Stimulated activated CD4-positive, alpha-beta T cell treated with anti-CD3 and anti-CD28 coated beads, Interleukin-1b, Interleukin-23, amount 100 ng/mL, for 24 hours (primary cell): ENCODE measurements at regions not wholly inside any gene's neighbourhood (a gene's known extent, or its start where the extent isn't known, plus 50 kb on each side); places are given as distances from the start of the nearest gene placed in this dataset.

Experiments
- DNase-seq, 4 experiments: peaks; one replicate each; pipeline ENCODE4 v3.0.0-alpha.2; 2020; ENCODE audit warnings: low read depth in 4 of 4, low spot score in 1 of 4

DNA sequence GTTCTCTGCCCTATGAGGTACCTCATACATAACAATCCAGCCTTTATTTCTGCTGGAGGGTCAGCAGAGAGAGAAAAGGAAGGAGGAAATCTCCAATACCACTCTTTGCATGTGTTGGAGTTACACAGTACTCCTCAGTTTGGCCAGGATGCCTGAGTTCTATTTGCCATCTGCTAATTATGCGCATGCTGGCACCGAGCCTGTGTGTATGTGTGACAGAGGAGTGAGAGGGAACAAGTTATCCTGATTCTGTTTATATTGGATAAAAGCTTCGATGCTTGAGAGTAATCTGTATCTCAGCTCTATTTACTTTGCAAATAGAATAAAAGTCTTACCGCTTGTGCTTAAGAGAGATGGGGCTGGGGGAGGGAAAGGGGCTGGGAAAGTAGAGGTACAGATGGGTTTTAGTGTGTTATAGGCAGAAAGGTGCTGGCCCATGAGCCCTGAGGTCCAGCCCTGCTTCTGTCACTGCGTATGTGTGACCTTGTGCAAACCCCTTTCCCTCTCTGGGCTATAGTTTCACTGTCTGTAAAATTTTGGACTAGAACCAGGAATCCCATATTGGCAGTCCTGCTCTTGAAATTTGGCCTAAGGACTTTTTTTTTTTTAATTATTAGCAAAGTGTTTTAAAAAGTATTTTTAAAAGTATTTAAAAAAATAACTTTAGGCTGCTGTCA is 54.5 kb upstream of the PLXNA2 start:
- no peak for DNase-seq

DNA sequence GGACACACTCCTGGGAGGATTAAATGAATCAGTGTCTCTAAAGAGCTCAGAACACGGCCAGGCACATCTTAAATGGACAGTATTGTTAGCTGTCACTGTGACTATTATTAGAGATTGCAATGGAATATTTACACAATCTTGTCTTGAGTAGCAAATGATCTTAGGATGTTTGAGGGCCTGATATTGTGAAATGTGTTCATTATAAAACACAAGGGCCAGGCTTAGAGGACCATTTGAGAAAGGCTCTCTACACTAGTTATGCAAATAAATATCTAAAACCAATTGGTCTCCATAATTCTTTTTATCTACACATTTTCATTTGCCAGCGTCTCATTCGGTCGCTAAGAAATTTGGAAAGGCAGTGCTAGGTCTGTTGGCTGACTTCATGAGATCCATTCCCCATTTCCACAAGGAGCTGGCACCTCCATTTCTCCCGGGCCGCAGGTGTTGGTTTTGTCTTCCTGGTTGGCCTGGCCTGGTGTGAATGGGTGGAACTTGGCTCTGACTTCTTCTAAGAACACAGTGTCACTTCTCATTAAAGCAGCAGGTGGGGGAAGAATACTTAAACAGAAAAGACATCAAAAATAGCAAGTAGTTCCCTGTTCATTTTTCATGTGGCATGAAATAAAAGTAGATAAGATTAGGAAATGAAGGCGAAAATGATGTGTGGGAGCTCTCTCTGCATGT is 56.0 kb upstream of the PLXNA2 start:
- DNase-seq: no peak

DNA sequence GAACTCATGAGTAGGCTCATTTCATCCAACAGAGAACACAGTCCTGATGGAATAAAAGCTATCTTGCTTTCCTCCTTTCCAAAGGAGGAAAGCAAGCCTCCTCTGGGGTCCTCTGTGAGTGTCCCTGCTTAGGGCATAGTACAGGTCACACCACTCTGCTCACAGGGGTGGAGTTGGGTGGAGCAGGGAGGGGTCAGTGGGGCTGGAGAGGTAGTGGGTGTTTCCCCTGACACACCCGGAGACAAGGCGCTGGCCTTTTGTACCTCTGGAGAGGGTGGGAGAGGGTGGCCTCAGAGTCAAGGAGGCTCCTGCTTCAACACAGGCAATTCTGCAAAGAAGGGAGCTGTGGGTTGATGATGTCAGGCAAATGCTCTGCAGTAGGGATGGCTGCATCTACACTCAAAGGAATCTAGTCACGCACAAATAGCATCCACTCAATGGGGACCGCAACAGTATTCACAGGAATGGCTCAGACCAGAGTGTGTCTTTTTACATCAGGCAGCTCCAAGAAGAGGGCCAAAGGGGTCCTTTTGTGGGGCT is 58.6 kb upstream of the PLXNA2 start:
- DNase-seq: no peak

DNA sequence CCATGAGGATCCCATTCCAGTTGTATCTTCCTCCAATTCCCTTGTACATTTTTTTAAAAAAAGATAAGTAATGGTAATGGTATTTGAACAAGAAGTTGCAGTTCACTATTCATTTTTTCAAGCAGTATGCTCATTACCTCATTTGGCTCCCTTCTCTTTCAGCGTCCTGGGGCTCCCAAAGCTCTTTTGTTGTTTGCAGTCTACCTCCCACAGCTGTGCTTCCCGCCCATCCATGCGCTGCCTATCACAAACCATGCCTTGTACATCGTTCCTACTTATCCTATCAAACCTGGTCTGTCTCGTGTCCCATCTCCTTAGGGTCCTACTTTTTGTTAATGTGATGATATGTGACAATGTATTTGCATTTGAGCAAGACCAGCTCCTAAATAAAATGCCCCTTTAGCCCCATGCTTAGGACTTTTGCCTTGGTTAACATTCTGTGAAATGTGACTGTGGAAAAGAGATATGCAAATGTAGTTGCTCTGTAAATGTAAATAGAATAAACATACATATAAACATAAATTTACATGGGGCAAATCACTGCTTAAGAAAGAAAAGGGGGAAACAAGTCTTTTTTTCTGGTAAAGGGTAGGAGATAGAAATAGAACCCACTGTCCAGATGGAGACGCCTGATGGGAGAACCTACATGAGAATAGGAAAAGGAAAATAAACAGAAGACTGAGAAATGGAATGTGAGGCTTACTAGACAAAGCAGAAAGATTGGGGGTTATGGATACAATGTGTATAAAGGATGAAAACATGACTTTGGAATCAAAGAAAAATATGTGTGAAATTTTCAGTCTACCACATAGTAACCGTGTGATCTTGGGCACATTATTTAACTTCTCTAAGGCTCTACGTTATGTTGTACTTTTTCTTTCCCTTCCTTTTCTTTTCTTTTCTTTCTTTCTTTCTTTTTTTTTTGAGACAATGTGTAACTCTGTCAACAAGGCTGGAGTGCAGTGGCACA is 59.8 kb upstream of the PLXNA2 start:
- DNase-seq: no peak

DNA sequence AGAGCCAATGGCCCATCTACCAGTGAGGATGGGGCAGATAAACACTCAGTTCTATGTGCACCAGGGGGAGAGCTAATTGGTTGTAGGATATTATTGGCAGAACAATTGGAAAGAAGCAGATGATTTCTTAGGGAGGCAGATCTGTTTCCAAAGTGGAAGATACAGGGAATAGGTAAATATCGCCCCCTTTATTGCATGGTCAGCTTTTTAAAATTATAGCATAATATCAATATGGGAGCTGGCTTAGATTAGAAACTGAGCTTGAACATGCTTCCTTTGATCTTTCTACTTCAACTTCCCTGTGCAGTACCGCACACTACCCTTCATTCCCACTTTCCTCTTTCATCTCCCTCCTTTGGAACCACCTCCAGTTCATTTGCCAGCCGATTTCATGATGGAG is 64.0 kb upstream of the PLXNA2 start:
- DNase-seq: no peak

DNA sequence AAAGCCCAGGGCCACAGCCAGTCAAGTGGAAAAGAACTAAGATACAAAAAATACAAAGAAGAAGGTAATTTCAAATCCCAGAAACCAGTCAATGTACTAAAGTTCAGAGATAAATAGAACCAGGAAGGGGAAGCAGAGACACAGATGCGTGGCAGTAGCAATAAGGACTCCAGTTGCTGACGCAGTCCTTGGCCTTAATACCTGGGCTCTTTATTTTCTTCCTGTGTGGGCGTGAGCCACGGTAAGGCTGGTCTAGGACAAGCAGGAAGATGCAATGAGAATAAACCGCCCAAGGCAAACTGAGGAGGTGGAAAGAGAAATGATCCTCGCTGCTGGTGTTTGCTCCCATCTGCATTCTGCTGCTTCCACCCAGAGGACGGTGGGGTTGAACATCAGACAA is 65.6 kb upstream of the PLXNA2 start:
- DNase-seq: no peak

DNA sequence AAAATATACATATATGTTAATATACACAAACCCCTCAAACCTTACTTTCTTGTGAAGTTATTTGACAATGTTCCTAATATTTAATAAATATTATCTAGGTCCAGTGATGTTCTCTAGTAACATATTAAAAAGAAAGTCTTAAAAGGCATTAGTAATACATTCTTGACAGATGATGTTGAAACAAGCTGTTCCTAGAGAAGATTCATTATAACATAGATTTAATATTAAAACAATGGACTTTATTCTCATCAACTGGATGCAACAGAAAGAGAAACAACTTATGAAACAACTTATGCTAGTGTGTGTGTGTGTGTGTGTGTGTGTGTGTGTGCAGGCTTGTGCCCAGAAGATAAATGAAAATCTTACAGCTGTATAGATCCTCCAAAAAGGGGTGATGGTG is 68.5 kb upstream of the PLXNA2 start:
- no peak for DNase-seq

DNA sequence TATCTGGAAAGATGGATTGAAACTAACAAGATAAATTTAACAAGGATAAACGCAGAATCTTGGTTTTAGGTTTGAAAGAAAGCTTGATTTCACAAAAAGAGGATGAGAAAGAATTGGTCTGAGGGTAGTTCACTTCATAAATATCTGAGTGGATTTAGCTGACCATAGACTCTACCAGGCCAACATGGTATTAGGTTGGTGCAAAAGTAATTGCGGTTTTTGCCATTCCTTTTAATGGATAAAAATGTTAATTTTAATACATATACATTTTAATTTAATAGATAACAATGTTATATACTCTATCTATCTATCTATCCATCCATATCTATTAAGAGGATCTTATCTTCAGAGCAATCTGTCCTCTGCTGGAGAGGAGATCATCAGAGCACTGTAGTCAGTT is 70.2 kb upstream of the PLXNA2 start:
- DNase-seq: no peak

DNA sequence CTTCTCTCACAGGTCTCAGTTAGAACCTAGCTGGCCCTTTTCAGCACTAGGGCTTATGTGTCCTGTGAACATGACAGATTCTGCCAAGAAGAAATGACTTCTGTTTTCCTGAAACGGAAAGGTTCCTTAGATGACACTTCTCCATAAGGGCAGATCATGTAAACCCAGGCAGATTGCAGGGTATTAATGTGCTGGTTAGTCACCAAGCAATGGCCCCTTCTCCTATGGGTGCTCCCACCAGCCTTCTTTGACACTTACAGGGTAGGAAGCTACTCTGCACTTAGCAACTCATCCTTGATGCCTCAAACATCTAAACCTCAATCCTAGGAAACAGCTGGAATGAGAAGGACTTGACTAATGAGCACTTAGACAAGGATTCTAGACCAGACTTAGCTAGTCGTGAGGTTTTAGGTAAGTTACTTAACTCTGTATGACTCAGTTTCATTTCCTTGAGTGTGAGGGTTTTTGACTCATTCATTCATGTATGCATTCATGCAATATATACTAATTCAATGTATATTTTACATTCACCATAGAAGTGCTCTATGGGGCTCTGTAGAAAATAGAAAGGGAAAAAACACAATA is 74.1 kb upstream of the PLXNA2 start:
- DNase-seq: no peak

DNA sequence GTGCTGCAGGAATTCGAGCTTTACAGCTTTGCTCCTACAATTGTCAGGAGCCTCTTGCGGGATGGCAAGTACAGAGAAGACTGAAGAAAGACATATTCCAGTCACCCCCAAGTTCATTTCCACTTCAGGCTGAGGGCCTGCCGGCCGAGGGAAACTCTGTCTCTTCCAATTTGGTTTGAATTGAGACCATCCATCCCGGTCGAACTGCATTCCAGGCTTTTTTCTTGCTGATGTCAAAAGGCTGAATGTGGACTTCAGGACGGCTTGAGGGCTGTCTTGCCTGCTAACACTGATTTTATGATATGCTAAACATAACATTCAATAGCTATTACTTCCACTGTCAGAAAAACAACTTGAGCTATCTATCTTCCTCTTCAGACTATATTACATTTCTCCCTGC is 79.8 kb upstream of the PLXNA2 start:
- DNase-seq: no peak

DNA sequence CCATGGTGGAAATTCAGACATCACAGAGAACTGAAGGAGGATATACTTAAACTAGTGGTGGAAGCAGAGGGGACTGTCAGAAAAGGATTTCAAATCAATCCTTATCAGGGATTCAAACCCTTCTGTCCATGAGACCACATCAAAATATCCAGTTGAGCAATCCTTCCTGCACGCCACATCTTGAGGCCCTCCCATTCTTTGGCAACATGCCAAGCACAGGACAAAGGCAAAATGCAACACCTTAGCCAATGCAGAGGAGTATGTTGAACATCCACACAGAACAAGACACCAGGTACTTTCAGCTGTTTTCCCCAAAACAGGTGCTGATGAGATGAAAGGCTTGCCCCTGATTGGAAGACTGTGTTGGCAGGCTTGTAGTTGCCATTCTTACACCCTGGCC is 81.8 kb upstream of the PLXNA2 start:
- no peak for DNase-seq

DNA sequence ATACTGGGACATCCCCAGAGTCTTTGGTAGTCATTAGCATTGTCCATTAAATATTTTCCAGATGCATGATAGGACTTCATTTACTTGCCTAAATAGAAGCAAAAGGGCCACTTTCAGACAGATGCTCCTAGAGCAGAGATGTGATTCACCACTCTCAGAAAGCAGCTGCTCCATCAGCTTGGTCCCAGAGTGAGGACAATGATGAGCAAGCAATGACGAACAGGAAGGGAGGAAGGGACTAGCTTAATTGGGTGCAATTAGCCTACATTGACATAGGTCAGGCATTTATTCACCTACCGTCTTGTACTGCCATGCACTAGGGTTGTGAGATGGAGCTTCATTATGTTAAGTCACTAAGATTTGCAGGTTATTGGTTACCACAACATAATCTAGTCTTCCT is 85.1 kb upstream of the PLXNA2 start:
- DNase-seq: no peak

DNA sequence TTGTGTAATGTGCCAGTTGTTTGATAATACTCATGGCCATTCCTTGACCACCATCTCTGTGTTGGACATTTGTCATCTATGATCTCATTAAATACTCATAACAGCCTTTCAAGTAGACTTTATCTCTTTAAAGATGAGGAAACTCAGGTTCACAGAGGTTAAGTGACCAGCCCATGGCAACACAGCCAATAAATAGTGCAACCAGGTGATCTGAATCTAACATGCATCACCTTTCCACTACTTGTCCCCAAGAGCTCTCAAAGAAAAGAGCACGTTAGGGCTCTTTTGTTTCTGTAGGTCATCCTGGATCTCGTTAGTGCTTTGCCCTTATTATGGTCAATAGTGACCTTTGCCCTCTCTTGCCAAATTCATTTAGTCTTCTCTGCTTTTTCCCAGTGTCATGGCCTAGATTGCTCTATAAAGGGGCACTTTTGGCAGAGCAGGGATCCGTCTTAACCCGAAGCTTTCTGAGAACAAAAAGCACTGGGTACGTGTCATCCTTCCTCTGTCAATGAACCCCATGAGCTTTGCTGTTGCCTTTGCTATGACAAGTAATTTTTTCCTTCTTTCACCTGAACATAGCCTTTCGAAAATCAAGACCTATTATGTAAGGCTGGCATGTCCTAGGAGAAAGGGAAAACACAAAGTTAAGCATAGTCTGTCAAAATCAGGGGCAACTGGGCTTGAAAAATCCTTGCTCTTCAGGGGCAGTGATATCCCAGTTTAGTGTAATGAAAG is 88.0 kb upstream of the PLXNA2 start:
- DNase-seq: no peak

DNA sequence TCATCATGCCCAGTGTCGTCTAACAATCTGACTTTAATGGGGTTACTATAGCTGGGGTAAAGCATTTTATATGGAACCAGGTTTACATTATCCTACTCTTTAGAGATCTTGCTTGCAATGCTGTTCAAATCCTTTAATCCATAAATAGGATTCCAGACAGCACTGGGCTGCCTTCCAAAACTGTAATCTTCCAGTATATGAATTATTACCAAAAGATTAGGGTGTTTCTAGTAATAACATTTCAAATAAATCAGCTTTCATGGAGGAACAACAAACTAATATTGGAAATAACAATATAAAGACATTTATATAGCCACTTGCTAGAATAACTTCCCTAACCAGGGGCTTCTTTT is 88.6 kb upstream of the PLXNA2 start:
- no peak for DNase-seq

DNA sequence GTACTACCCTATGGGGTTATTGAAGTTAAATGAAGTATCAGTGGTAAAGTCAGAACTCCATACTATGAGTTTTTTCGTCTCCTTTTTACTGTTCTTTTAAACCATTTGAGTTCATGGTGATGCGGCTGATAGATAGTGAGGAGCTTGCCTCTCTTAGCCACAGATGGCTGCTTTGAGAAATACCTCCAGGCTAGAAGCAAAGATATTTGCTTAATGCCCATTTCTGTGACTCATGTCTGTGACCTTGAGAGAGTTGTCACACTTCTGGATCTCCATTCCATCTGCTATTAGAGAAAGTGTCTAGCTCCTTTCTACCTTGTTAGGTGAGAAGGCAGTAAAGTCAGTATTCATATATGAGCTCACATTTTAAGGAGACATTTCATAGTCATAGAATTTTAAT is 89.5 kb upstream of the PLXNA2 start:
- DNase-seq: no peak

DNA sequence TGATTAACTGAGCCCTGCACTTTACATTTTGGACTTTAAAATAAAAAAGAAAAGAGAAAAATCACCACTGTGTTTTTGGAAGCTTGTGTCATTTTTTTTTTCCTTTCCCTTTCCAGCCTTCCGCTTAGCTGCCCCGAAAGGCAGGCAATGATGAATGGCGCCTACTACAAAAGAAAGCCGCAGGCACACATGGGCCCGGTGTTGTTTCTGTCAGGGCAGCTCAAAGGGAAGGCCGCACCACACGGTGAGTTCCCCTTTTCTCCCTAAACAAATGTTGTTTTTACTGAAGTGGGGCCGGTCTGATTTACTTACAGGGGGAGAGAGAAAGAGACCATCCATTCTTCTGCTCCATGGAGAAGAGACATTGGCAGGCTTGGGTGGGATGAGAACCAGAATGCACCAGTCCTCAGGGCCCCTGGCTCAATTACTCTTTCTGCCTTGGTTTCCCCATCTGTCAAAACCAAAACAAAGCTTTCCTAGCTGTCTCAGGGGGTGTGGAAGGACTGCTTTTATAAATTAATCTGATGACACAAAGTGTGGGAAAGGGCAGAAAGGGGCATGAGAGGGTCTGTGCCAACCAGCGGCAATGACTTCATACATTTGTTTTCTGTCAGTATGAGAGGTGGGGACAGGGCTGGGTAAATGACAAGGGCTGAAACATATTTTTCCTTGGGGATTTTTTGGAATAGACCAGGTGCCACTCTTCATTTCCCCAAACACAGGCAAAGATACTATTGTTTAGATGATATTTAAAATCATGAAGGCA is 91.4 kb upstream of the PLXNA2 start:
- no peak for DNase-seq

DNA sequence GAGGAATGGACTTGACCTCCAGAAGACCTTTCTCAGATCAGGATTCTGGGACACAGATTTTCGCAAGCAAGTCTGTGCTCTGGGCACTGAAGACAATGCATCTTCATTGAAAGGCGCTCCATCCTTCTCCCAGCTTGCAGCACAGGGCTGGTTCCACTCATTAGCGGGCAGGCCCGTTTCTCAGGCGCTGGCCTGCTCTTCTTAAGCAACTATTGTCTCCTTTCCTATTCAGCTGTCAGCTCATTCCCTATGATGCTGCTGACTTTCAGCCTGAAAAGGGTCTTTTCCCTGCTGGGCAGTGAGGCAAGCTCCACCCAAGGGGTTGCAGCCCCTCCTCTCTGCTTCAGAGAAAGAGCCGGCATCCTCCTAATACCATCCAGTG is 91.9 kb upstream of the PLXNA2 start:
- no peak for DNase-seq

DNA sequence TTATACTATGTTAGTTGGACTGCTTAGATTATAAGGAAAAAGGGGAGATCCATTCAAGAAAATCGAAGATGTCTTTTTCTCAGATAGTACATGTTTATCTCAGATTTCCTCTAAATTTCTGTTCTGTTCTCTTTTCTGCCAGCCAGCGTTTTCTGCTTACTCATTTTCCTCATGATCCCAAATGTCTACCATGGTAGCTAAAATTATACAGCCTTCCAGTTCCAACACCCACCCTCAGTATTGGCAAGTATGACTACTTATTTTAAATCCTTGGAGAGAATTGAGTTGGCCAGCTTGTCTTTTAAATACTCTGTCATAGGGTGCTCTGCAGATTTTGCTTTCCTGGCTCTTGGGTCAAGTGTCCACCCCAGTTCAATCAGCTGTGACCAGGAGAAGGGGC is 95.7 kb upstream of the PLXNA2 start:
- DNase-seq: no peak

DNA sequence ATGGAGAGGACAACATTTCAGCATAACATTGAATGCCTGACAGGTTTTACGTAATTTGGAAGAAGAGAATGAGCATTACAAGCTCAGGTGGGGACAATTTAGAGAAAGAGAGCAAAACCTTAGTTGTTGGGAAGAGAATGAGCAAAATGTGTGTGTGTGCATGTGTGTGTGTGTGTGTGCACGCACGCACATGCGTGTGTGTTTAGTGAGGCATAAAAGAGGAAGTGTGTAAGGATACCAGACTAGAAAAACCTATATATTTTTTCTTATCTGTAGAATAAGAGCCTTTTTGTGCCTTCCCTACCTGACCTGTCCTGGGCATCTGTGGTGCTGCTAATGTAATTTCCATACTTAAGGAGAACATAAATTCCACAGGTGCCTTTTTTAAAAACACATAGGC is 99.0 kb upstream of the PLXNA2 start:
- no peak for DNase-seq

DNA sequence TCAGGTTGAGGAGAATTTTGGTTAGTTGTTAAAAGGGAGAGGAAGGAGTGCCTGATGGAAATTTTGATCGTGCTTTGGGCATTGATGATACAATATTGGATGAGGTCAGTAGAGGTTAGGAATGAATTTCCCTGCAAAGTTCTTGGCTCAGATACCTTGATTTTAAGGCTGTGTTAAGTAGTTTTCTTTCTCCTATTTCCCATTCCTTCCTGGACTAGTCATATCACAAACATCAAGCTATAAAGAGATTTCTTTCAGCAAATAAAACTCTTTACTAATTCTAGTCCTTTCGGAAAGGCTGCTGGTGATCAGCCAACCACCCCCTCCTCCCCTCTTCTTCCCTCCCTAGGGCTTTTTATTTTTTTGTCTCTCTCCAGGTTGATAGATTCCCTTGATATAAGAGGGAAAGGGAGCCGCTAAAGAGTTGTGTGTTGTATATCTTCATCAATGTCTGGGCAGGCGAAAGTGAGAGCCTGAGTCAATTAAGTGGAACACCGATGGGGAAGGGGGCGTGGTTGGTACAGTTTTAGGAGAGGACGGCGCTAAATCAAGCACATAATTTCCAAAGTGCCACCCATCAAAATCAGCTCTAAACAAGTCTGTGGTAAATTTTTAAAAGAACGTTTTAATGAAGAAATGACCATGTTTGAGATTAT is 100.1 kb upstream of the PLXNA2 start:
- DNase-seq: no peak
